B cell (primary cell): ENCODE measurements at regions not wholly inside any gene's neighbourhood (a gene's known extent, or its start where the extent isn't known, plus 50 kb on each side); places are given as distances from the start of the nearest gene placed in this dataset.

Experiments
- ATAC-seq: fragments of 200-7000 bp; cut with Tn5 transposase; one replicate; pipeline ENCODE4 v1.10.0; 2021; ENCODE audit warnings: low read depth, mild to moderate bottlenecking, moderate number of reproducible peaks, moderate library complexity
- CTCF ChIA-PET: fragments of 350-600 bp; sonication (Branson Sonifier 250); formaldehyde crosslinking; loops from one replicate; lab custom pipeline; 2021; ENCODE audit warnings: antibody characterized with exemption, inconsistent platforms; lab: Charles Lee
- POLR2A ChIA-PET: fragments of 350-600 bp; sonication (Branson Sonifier 250); formaldehyde crosslinking; loops from one replicate; lab custom pipeline; 2021; ENCODE audit warnings: antibody characterized with exemption; lab: Charles Lee
- DNase-seq: peaks from one replicate; pipeline ENCODE4 v3.0.0; 2013
- H2AFZ ChIP-seq: 2 replicates; pipeline ENCODE4 v1.6.1; 2012; ENCODE audit warnings: mild to moderate bottlenecking, low read depth, low read length; ENCODE audit not compliant: insufficient read depth, poor library complexity, severe bottlenecking
- H3K27ac ChIP-seq, 2 donors: 1 replicate in 1 of 2; 2 replicates in 1 of 2; pipeline ENCODE4 v1.5.1; 2012 to 2013; ENCODE audit warnings: low read length in 2 of 2, mild to moderate bottlenecking in 2 of 2, moderate library complexity in 1 of 2
- H3K27me3 ChIP-seq, 4 experiments: fragments of 200-600 bp in 1 of 4; sonication (generic) in 1 of 4; replicated peaks in 1 of 4; 1 replicate in 2 of 4; 2 replicates in 2 of 4; pipeline versions ENCODE4 v1.6.1 to v1.7.0; 2013 to 2016; ENCODE audit warnings: low read length in 3 of 4, mild to moderate bottlenecking in 2 of 4, mixed read lengths in 1 of 4, moderate library complexity in 1 of 4; ENCODE audit not compliant: insufficient read depth in 4 of 4, control insufficient read depth in 3 of 4; ENCODE audit errors: control extremely low read depth in 1 of 4
- H3K36me3 ChIP-seq, 2 experiments: replicated peaks in 1 of 2; 1 replicate in 1 of 2; 2 replicates in 1 of 2; pipeline versions ENCODE4 v1.6.1 to v1.7.1; 2013; ENCODE audit warnings: low read length in 1 of 2; ENCODE audit not compliant: insufficient read depth in 2 of 2, control insufficient read depth in 1 of 2; ENCODE audit errors: control extremely low read depth in 1 of 2, extremely low read depth in 1 of 2
- H3K4me1 ChIP-seq, 2 donors: fragments of 200-600 bp in 1 of 2; sonication (generic) in 1 of 2; 1 replicate in 1 of 2; 2 replicates in 1 of 2; pipeline versions ENCODE4 v1.5.1 to v1.6.1; 2013 to 2017; ENCODE audit warnings: low read length in 2 of 2; ENCODE audit not compliant: control insufficient read depth in 2 of 2, insufficient read depth in 2 of 2
- H3K4me2 ChIP-seq: replicated peaks from 2 replicates; pipeline ENCODE3; 2012; ENCODE audit warnings: mild to moderate bottlenecking, low read depth, low read length; ENCODE audit not compliant: poor library complexity, severe bottlenecking
- H3K4me3 ChIP-seq, 5 experiments: fragments of 200-600 bp in 1 of 5; sonication (generic) in 1 of 5; 1 replicate in 3 of 5; 2 replicates in 2 of 5; pipeline versions ENCODE4 v1.5.1 to v1.7.0; 2011 to 2016; ENCODE audit warnings: low read length in 4 of 5, mild to moderate bottlenecking in 4 of 5, low read depth in 2 of 5, control low read depth in 1 of 5, moderate library complexity in 1 of 5; ENCODE audit not compliant: insufficient read depth in 1 of 5; ENCODE audit errors: control extremely low read depth in 1 of 5, extremely low read depth in 1 of 5
- H3K79me2 ChIP-seq: fragments of 200-600 bp; sonication (generic); one replicate; pipeline ENCODE4 v1.6.0; 2016; ENCODE audit warnings: low read length; ENCODE audit not compliant: control insufficient read depth, insufficient read depth
- H3K9ac ChIP-seq: fragments of 200-600 bp; sonication (generic); 2 replicates; pipeline ENCODE4 v1.6.1; 2017; ENCODE audit warnings: mild to moderate bottlenecking, low read length, moderate library complexity
- H3K9me3 ChIP-seq, 3 donors: one replicate each; pipeline versions ENCODE4 v1.6.1 to v1.7.1; 2013; ENCODE audit warnings: low read length in 2 of 3; ENCODE audit not compliant: control insufficient read depth in 2 of 3, insufficient read depth in 1 of 3; ENCODE audit errors: control extremely low read depth in 1 of 3
- H4K20me1 ChIP-seq: 2 replicates; pipeline ENCODE4 v1.6.0; 2012; ENCODE audit warnings: mild to moderate bottlenecking, low read length; ENCODE audit not compliant: insufficient read depth, control insufficient read depth, poor library complexity, severe bottlenecking
- H3K27ac Mint-ChIP-seq: one replicate; pipeline ENCODE4 v1.8.0; 2021; ENCODE audit warnings: mixed read lengths
- H3K27me3 Mint-ChIP-seq: one replicate; pipeline ENCODE4 v1.8.0; 2021; ENCODE audit warnings: mixed read lengths
- H3K4me1 Mint-ChIP-seq: one replicate; pipeline ENCODE4 v1.8.0; 2021; ENCODE audit warnings: mixed read lengths
- H3K4me3 Mint-ChIP-seq: one replicate; pipeline ENCODE4 v1.8.0; 2021; ENCODE audit warnings: mixed read lengths
- H3K9me3 Mint-ChIP-seq: one replicate; pipeline ENCODE4 v1.8.0; 2022; ENCODE audit warnings: mixed read lengths; ENCODE audit not compliant: insufficient read depth
- CTCF ChIP-seq: fragments of 200-600 bp; IDR thresholded peaks from one replicate; pipeline ENCODE4 v1.8.0; 2022; ENCODE audit warnings: antibody characterized with exemption, mild to moderate bottlenecking
- EZH2 ChIP-seq: IDR thresholded peaks from 2 replicates; pipeline ENCODE4 v1.6.1; 2012; ENCODE audit warnings: borderline replicate concordance, low read depth, mild to moderate bottlenecking, moderate library complexity, low read length; ENCODE audit not compliant: insufficient read depth, poor library complexity, severe bottlenecking
- WGBS: methylation state at CpG from one replicate; pipeline ENCODE4 v1.1.5; 2013; ENCODE audit warnings: missing lambda C conversion rate; ENCODE audit not compliant: insufficient coverage; 5-methylcytosine and 5-hydroxymethylcytosine counted together
- intact Hi-C: fragments of 100-400 bp; cut with micrococcal nuclease; formaldehyde crosslinking; loops from one replicate; pipeline ENCODE4 v1.10.0; 2022

GRCh38 chr2:23157812-23158211 is 227.2 kb upstream of the KLHL29 start:
- no peak overlapping the region for H3K4me3 ChIP-seq
- H3K4me1 ChIP-seq, result no peaks in the 10 kb centered on the region
- Mint-ChIP-seq H3K9me3 (no peaks in the 10 kb centered on the region), H3K4me1 (no peaks in the 10 kb centered on the region), H3K27me3 (no peaks in the 10 kb centered on the region), H3K27ac (no peak overlapping the region), H3K4me3 (no peak overlapping the region)
- H4K20me1 ChIP-seq, result no peaks in the 10 kb centered on the region
- no peaks in the 10 kb centered on the region for H3K79me2 ChIP-seq
- H3K9ac ChIP-seq, result no peak overlapping the region
- DNase-seq (no peak), ATAC-seq (no peak)
- POLR2A ChIA-PET, result no interaction called here
- CTCF ChIA-PET, result no interaction called here
- H2AFZ ChIP-seq, result no peak overlapping the region
- no peaks in the 10 kb centered on the region for H3K27me3 ChIP-seq
- no peaks in the 10 kb centered on the region for H3K9me3 ChIP-seq
- no peak overlapping the region for H3K4me2 ChIP-seq
- TF ChIP-seq EZH2, result no peak
- no peak for TF ChIP-seq CTCF
- no peaks in the 10 kb centered on the region for H3K36me3 ChIP-seq
- intact Hi-C loops, result no loop called here
- H3K27ac ChIP-seq, result no peak overlapping the region

- Mint-ChIP-seq H3K4me3 (no peak overlapping the region), H3K4me1 (no peaks in the 10 kb centered on the region), H3K27ac (no peak overlapping the region), H3K9me3 (no peaks in the 10 kb centered on the region), H3K27me3 (no peaks in the 10 kb centered on the region)
- Histone ChIP-seq H3K4me2 (no peak overlapping the region), H3K9me3 (no peaks in the 10 kb centered on the region), H3K4me1 (no peaks in the 10 kb centered on the region), H2AFZ (no peak overlapping the region), H3K36me3 (no peaks in the 10 kb centered on the region), H3K9ac (no peak overlapping the region), H3K27me3 (no peaks in the 10 kb centered on the region), H3K79me2 (no peaks in the 10 kb centered on the region), H4K20me1 (no peaks in the 10 kb centered on the region), H3K4me3 (no peak overlapping the region), H3K27ac (no peak overlapping the region)
- 67% methylated on average over 1 of the region's 2 CpGs for WGBS
- DNase-seq, result no peak
- CTCF ChIA-PET, result no interaction called here
- POLR2A ChIA-PET, result no interaction called here
- no peak for TF ChIP-seq CTCF
- TF ChIP-seq EZH2, result no peak
- intact Hi-C loops, result no loop called here
- no peak for ATAC-seq
These were observed 226.7 kb upstream of the KLHL29 start for GRCh38 chr2:23158306-23158705.
